Activated CD8-positive, alpha-beta T cell treated with anti-CD3 and anti-CD28 coated beads, Interleukin-2, amount 10 ng/mL, durations not matched to agents 7 days and 5 days (primary cell): ENCODE measurements at regions not wholly inside any gene's neighbourhood (a gene's known extent, or its start where the extent isn't known, plus 50 kb on each side); places are given as distances from the start of the nearest gene placed in this dataset.
"Not testable (repeated sequence)": the region's sequence is repeated elsewhere in the genome, so short reads cannot be mapped to it uniquely, and the experiment has no call there.

ENCODE experiments used
- ATAC-seq: fragments of 150-1000 bp; cut with Tn5 transposase; one replicate; pipeline ENCODE4 v1.10.0; 2021; ENCODE audit warnings: moderate library complexity
- CTCF ChIA-PET: fragments of 350-600 bp; sonication (Branson Sonifier 250); formaldehyde crosslinking; loops from one replicate; lab custom pipeline; 2021; ENCODE audit warnings: antibody characterized with exemption; lab: Charles Lee
- POLR2A ChIA-PET: fragments of 350-600 bp; sonication (Branson Sonifier 250); formaldehyde crosslinking; loops from one replicate; lab custom pipeline; 2021; ENCODE audit warnings: antibody characterized with exemption; lab: Charles Lee
- DNase-seq: peaks from one replicate; pipeline ENCODE4 v3.0.0-alpha.2; 2020
- H3K27ac Mint-ChIP-seq: one replicate; pipeline ENCODE4 v1.8.0; 2021; ENCODE audit warnings: mild to moderate bottlenecking, mixed read lengths
- H3K27me3 Mint-ChIP-seq: one replicate; pipeline ENCODE4 v1.8.0; 2021; ENCODE audit warnings: low read depth, mixed read lengths
- H3K36me3 Mint-ChIP-seq: one replicate; pipeline ENCODE4 v1.8.0; 2021; ENCODE audit warnings: low read depth, mixed read lengths
- H3K4me1 Mint-ChIP-seq: one replicate; pipeline ENCODE4 v1.8.0; 2021; ENCODE audit warnings: low read depth, mixed read lengths
- H3K4me3 Mint-ChIP-seq: one replicate; pipeline ENCODE4 v1.8.0; 2021; ENCODE audit warnings: mild to moderate bottlenecking, mixed read lengths
- H3K9me3 Mint-ChIP-seq: one replicate; pipeline ENCODE4 v1.8.0; 2022; ENCODE audit warnings: mixed read lengths; ENCODE audit not compliant: insufficient read depth

DNA sequence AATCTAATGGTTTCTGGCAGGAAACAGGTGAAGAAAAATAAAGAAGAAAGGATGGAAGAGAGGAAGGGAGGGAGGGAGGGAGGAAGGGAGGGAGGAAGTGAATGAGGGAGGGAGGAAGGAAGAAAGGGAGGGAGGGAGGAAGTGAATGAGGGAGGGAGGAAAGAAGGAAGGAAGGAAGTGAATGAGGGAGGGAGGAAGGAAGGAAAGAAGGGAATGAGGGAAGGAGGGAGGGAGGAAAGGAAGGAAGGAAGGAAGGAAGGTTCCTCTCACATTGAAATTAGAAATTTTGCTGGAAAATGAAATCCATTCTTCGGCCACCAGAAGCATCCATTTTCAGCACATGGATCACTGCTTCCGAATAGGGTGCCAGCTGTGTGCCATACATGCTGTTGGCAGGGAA is 62.2 kb upstream of the PELI2 start:
- POLR2A ChIA-PET, result no interaction called here
- no peak overlapping the region for H3K4me3 Mint-ChIP-seq
- H3K27me3 Mint-ChIP-seq, result peaks cover 27% of the 10 kb centered on the region
- ATAC-seq (no peak), DNase-seq (no peak)
- H3K9me3 Mint-ChIP-seq, result no peaks in the 10 kb centered on the region
- no peaks in the 10 kb centered on the region for H3K4me1 Mint-ChIP-seq
- H3K36me3 Mint-ChIP-seq, result no peaks in the 10 kb centered on the region
- CTCF ChIA-PET, result no interaction called here
- no peak overlapping the region for H3K27ac Mint-ChIP-seq

DNA sequence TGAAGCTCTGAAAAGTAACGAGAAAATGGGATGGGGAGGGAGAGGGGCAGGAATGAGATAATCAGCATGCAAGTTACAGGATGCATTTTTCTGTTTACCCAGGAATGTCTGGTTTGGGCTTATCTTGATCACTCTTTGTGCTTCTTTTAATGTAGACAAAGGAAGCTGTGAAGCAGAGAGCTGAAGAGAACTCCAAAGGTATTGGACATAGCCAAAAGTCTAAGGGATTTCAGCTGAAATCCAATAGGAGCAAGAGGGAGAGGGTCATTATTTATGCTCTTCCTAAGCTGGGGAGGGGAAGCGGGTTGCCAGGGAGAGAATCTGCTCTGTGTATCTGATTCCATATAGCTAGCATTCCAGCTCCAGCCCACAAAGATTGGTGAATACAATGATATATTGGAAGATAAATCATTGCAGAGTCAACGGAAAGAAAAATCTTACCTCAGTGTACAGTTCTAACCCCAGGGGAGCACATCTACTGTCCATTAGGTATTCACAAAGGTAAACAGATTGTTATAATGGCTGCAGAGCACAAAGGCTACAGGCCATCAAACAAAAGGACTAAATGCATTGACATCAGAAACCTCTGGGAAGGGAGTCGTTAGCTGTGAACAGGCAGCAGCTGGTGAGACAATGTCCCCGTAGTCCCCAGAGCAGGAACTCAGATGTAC is 61.0 kb upstream of the PELI2 start:
- Mint-ChIP-seq H3K9me3 (no peaks in the 10 kb centered on the region), H3K27me3 (peaks cover 21% of the 10 kb centered on the region), H3K27ac (no peak overlapping the region), H3K4me1 (no peaks in the 10 kb centered on the region), H3K36me3 (no peaks in the 10 kb centered on the region), H3K4me3 (no peak overlapping the region)
- ChIA-PET CTCF (interaction anchor here (1.3 kb wide), 1 partner anchor 10 kb away, joined by 3 read pairs; no protein-coding TSS in a partner anchor), POLR2A (no interaction called here)
- DNase-seq (no peak), ATAC-seq (no peak)

DNA sequence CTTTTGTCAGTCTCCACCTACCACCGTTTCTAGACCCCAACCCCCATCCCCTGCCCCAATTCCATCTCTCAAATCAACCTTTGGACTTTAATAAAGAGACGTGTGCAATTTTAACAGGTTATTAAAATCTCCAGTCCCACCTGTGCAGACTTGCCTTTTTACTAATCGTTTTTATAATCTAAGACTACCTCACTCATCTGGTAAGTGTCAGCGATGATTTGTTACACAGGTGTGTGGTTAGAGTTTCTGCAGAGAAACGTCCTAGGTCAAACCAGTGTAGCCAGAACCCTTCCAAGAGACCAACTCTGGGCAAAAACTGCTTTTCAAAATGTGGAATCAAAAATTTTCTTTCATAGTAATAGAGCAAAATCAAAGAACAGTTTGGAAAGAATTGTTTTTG is 60.4 kb upstream of the PELI2 start:
- DNase-seq, result no peak
- Mint-ChIP-seq H3K9me3 (no peaks in the 10 kb centered on the region), H3K27ac (no peak overlapping the region), H3K4me3 (no peak overlapping the region), H3K4me1 (no peaks in the 10 kb centered on the region), H3K36me3 (no peaks in the 10 kb centered on the region), H3K27me3 (peaks cover 21% of the 10 kb centered on the region)
- ChIA-PET POLR2A (no interaction called here), CTCF (interaction anchor here (1.3 kb wide), 1 partner anchor 11 kb away, joined by 3 read pairs; no protein-coding TSS in a partner anchor)
- no peak for ATAC-seq

DNA sequence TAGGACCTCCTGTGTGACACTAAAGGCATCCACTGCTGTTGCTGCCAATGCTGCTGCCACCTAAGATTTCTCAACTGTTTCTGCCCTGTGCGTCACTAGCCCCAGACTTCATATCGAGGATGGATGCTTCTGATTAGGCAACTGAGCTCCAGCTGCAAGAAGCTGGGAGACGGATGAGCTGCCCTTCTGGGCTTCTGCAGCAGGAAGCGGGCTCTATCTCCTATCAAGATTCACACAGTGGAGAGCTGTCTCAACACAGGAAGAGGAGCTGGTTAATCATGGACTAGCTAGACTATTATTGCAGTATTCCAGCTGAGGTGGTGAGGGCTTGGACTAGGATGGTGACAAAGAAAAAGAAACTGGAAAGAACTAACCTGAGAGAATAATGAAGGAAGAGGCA is 59.2 kb upstream of the PELI2 start:
- ATAC-seq, result no peak

DNA sequence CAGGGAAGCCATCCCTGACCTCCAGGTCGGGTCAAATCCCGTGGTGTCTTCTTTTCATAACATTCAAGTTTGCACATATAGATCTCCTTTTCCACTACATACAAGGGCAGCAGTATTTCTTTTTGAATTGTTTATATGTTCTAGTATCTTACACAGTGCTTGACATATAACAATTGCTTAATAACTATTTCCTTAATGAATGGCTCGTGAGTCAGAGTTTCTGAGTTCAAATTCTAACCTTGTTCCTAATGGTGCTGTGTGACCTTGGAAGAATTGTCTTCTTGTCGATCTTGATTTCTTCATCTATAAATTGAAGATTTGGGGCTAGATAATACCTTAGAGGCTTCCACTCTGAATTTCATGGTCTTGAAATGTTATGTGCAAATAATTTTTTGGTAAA is 57.2 kb upstream of the PELI2 start:
- no peak overlapping the region for H3K4me3 Mint-ChIP-seq
- H3K27me3 Mint-ChIP-seq, result peaks cover 18% of the 10 kb centered on the region
- H3K4me1 Mint-ChIP-seq, result no peaks in the 10 kb centered on the region
- ChIA-PET POLR2A (no interaction called here), CTCF (no interaction called here)
- H3K9me3 Mint-ChIP-seq, result no peaks in the 10 kb centered on the region
- H3K36me3 Mint-ChIP-seq, result no peaks in the 10 kb centered on the region
- no peak for DNase-seq
- H3K27ac Mint-ChIP-seq, result no peak overlapping the region
- no peak for ATAC-seq

More for the DNA sequence above, 59.2 kb upstream of the PELI2 start:
- Mint-ChIP-seq H3K4me3 (no peak overlapping the region), H3K36me3 (no peaks in the 10 kb centered on the region), H3K27me3 (peaks cover 16% of the 10 kb centered on the region), H3K4me1 (no peaks in the 10 kb centered on the region), H3K27ac (no peak overlapping the region), H3K9me3 (no peaks in the 10 kb centered on the region)
- no peak for DNase-seq
- ChIA-PET POLR2A (interaction anchor here (0.6 kb wide), 1 partner anchor 231 kb away, joined by 3 read pairs; no protein-coding TSS in a partner anchor), CTCF (no interaction called here)

DNA sequence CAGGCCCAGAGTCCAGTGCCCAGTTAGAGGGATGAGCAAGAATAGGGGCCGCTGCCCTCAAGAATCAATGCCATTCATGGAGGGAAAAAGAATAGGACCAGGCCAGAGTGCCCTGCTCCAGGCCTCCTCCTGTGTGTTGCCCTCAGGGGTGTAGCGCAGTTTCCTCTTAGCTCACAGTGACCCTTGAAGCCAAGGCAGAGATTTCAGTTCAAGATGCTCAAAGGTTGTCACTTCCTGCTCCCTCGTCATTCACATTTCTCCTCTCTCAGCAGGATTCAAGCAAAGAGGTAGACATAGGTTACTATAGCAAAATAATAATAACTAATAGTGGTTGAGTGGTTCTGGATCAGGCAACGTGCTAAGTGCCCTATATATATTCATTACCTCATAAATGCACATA is 55.1 kb upstream of the PELI2 start:
- H3K4me3 Mint-ChIP-seq, result no peak overlapping the region
- ATAC-seq (no peak), DNase-seq (no peak)
- H3K27me3 Mint-ChIP-seq, result peaks cover 21% of the 10 kb centered on the region
- POLR2A ChIA-PET, result no interaction called here
- H3K9me3 Mint-ChIP-seq, result no peaks in the 10 kb centered on the region
- H3K27ac Mint-ChIP-seq, result no peak overlapping the region
- no peaks in the 10 kb centered on the region for H3K4me1 Mint-ChIP-seq
- CTCF ChIA-PET, result no interaction called here
- H3K36me3 Mint-ChIP-seq, result no peaks in the 10 kb centered on the region

DNA sequence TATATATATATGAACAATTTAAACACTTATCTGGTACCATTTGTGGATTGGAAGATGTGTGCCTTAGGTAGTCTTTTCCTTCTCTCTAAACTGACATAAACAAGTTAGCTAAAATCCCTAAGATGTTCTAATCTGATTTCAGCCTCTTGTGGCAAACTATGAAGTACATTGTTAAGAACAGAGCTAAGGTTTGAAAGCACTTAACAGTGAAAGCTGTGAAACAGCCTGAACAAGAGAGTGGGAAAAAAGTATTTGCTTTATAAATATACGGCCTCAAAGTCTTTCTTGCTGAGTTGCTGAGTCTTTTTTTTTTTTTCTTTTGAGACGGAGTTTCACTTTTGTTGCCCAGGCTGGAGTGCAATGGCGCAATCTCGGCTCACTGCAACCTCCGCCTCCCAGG is 53.7 kb upstream of the PELI2 start:
- Mint-ChIP-seq H3K9me3 (no peaks in the 10 kb centered on the region), H3K27ac (no peak overlapping the region), H3K4me3 (no peak overlapping the region), H3K27me3 (peaks cover 15% of the 10 kb centered on the region), H3K4me1 (no peaks in the 10 kb centered on the region), H3K36me3 (no peaks in the 10 kb centered on the region)
- ChIA-PET POLR2A (no interaction called here), CTCF (interaction anchor here (0.9 to 1.0 kb wide), 2 partner anchors 8 to 18 kb away, joined by 3 read pairs; no protein-coding TSS in a partner anchor)
- DNase-seq, result no peak
- no peak for ATAC-seq

DNA sequence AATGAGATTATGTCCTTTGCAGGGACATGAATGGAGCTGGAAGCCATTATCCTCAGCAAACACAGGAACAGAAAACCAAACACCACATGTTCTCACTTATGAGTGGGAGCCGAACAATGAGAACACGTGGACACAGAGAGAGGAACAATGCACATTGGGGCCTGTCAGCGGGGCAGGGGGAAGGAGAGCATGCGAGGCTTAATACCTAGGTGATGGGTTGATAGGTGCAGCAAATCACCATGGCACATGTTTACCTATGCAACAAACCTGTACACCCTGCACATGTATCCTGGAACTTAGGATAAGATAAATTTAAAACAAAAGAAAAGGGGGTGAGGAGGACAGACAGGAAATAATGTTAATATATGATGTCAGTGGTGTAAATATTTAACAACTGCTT is 53.0 kb upstream of the PELI2 start:
- POLR2A ChIA-PET, H3K36me3 Mint-ChIP-seq, ATAC-seq, CTCF ChIA-PET, H3K27ac Mint-ChIP-seq, DNase-seq, H3K9me3 Mint-ChIP-seq, H3K4me1 Mint-ChIP-seq, H3K4me3 Mint-ChIP-seq: not testable (repeated sequence)
- H3K27me3 Mint-ChIP-seq, result peaks cover 11% of the 10 kb centered on the region

DNA sequence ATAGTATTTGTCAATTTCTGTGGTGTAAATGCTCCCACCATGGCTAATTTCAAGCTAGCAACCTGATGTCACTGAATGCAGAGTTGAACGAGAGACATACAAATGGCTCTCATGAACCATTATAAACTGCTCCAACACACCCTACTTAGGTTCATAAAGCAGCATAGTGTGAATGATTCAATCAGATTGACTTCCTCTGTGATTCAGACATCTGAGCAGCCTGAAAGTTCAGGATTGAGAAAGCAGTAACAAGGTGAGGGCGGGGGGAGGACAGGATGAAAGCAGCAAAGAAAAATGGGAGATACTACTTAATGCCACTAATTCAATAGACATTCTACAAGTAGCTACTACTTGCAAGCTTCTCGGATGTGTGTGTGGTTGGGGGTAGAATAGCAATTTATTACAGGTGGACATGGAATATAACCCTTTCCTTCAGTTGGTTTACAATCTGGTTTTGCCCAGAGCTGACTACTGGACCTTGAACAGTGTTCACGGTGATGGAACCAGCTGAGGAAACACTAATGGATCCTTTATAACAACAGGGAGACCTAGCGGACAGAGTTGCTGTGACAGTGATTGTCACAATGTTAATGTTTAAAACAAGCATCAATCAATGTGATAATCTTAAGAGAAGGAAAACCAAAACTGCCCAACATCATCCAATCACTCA is 52.5 kb upstream of the PELI2 start:
- POLR2A ChIA-PET, result no interaction called here
- Mint-ChIP-seq H3K4me3 (no peak overlapping the region), H3K27ac (no peak overlapping the region), H3K9me3 (no peaks in the 10 kb centered on the region), H3K27me3 (peaks cover 9% of the 10 kb centered on the region), H3K36me3 (no peaks in the 10 kb centered on the region), H3K4me1 (no peaks in the 10 kb centered on the region)
- CTCF ChIA-PET, result no interaction called here
- ATAC-seq, result no peak
- no peak for DNase-seq
